Activated T-cell treated with anti-CD3 and anti-CD28 coated beads, Interleukin-2, amount 50 U/mL, for 72 hours (primary cell): ENCODE measurements at regions not wholly inside any gene's neighbourhood (a gene's known extent, or its start where the extent isn't known, plus 50 kb on each side); places are given as distances from the start of the nearest gene placed in this dataset.

Source experiments
- ATAC-seq, 2 donors: fragments of 150-1000 bp; cut with Tn5 transposase; replicated peaks in 1 of 2; 2 replicates each; pipeline ENCODE4 v1.10.0; 2021; ENCODE audit warnings: moderate library complexity in 2 of 2, mild to moderate bottlenecking in 1 of 2
- DNase-seq, 2 donors: peaks; one replicate each; pipeline ENCODE4 v3.0.0; 2021 to 2022; ENCODE audit warnings: mixed read lengths in 1 of 2
- H3K27ac Mint-ChIP-seq: one replicate; pipeline ENCODE4 v1.8.0; 2022; ENCODE audit warnings: mild to moderate bottlenecking, moderate library complexity, mixed read lengths
- H3K27me3 Mint-ChIP-seq: one replicate; pipeline ENCODE4 v1.8.0; 2022; ENCODE audit warnings: low read depth, mixed read lengths
- H3K36me3 Mint-ChIP-seq, 2 donors: one replicate each; pipeline ENCODE4 v1.8.0; 2022; ENCODE audit warnings: mixed read lengths in 2 of 2, mild to moderate bottlenecking in 1 of 2; ENCODE audit not compliant: insufficient read depth in 2 of 2
- H3K4me1 Mint-ChIP-seq: one replicate; pipeline ENCODE4 v1.8.0; 2022; ENCODE audit warnings: low read depth, mixed read lengths
- H3K4me3 Mint-ChIP-seq, 2 donors: one replicate each; pipeline ENCODE4 v1.8.0; 2022; ENCODE audit warnings: mild to moderate bottlenecking in 2 of 2, mixed read lengths in 2 of 2, moderate library complexity in 2 of 2
- H3K9me3 Mint-ChIP-seq, 2 donors: one replicate each; pipeline ENCODE4 v1.8.0; 2022; ENCODE audit warnings: mixed read lengths in 2 of 2

GRCh38 chr19:29115181-29115580 is 97.8 kb downstream of the UQCRFS1 start:
- no peaks in the 10 kb centered on the region for H3K4me1 Mint-ChIP-seq
- no peak overlapping the region for H3K4me3 Mint-ChIP-seq
- ATAC-seq (no peak), DNase-seq (no peak)
- H3K27ac Mint-ChIP-seq = no peak overlapping the region
- no peaks in the 10 kb centered on the region for H3K36me3 Mint-ChIP-seq
- H3K27me3 Mint-ChIP-seq = no peaks in the 10 kb centered on the region
- H3K9me3 Mint-ChIP-seq = peaks cover 2% of the 10 kb centered on the region in 2 donors

- no peak for ATAC-seq
- Mint-ChIP-seq H3K4me1 (no peaks in the 10 kb centered on the region), H3K9me3 (peaks cover 2% of the 10 kb centered on the region in 2 donors), H3K36me3 (no peaks in the 10 kb centered on the region), H3K27me3 (no peaks in the 10 kb centered on the region), H3K4me3 (no peak overlapping the region), H3K27ac (no peak overlapping the region)
- no peak for DNase-seq
These were observed 99.1 kb downstream of the UQCRFS1 start for GRCh38 chr19:29113838-29114237.

GRCh38 chr19:29111576-29111975 is 101.4 kb downstream of the UQCRFS1 start:
- DNase-seq (no peak), ATAC-seq (no peak)
- Mint-ChIP-seq H3K4me3 (no peak overlapping the region), H3K9me3 (no peaks in the 10 kb centered on the region), H3K27me3 (no peaks in the 10 kb centered on the region), H3K4me1 (no peaks in the 10 kb centered on the region), H3K27ac (no peak overlapping the region), H3K36me3 (no peaks in the 10 kb centered on the region)

GRCh38 chr19:29107831-29108230 is 105.1 kb downstream of the UQCRFS1 start:
- DNase-seq = no peak

GRCh38 chr19:29106346-29106885 is 106.5 kb downstream of the UQCRFS1 start:
- no peak overlapping the region for H3K27ac Mint-ChIP-seq
- ATAC-seq = no peak
- peaks cover 4 to 5% of the 10 kb centered on the region in 2 donors for H3K9me3 Mint-ChIP-seq
- no peaks in the 10 kb centered on the region for H3K4me1 Mint-ChIP-seq
- no peak overlapping the region for H3K4me3 Mint-ChIP-seq
- DNase-seq = no peak
- H3K36me3 Mint-ChIP-seq = no peaks in the 10 kb centered on the region
- no peaks in the 10 kb centered on the region for H3K27me3 Mint-ChIP-seq

More at GRCh38 chr19:29107831-29108230, 105.1 kb downstream of the UQCRFS1 start:
- H3K4me3 Mint-ChIP-seq = no peak overlapping the region
- ATAC-seq = no peak
- peaks cover 1 to 4% of the 10 kb centered on the region in 2 donors for H3K9me3 Mint-ChIP-seq
- no peaks in the 10 kb centered on the region for H3K4me1 Mint-ChIP-seq
- no peaks in the 10 kb centered on the region for H3K27me3 Mint-ChIP-seq
- no peak overlapping the region for H3K27ac Mint-ChIP-seq
- no peaks in the 10 kb centered on the region for H3K36me3 Mint-ChIP-seq

- H3K4me1 Mint-ChIP-seq = no peaks in the 10 kb centered on the region
- no peak for DNase-seq
- no peak overlapping the region for H3K4me3 Mint-ChIP-seq
- no peaks in the 10 kb centered on the region for H3K36me3 Mint-ChIP-seq
- no peak overlapping the region for H3K27ac Mint-ChIP-seq
- no peak for ATAC-seq
- H3K9me3 Mint-ChIP-seq = peaks cover 4 to 5% of the 10 kb centered on the region in 2 donors
- H3K27me3 Mint-ChIP-seq = peaks cover 1% of the 10 kb centered on the region
These were observed 107.2 kb downstream of the UQCRFS1 start for GRCh38 chr19:29105629-29106292.

GRCh38 chr19:29104605-29105241 is 108.2 kb downstream of the UQCRFS1 start:
- no peak overlapping the region for H3K4me3 Mint-ChIP-seq
- no peaks in the 10 kb centered on the region for H3K36me3 Mint-ChIP-seq
- H3K9me3 Mint-ChIP-seq = peaks cover 5 to 6% of the 10 kb centered on the region in 2 donors
- peaks cover 6% of the 10 kb centered on the region for H3K27me3 Mint-ChIP-seq
- DNase-seq (no peak), ATAC-seq (no peak)
- H3K4me1 Mint-ChIP-seq = no peaks in the 10 kb centered on the region
- H3K27ac Mint-ChIP-seq = no peak overlapping the region

- DNase-seq = no peak
- H3K9me3 Mint-ChIP-seq = peaks cover 3 to 4% of the 10 kb centered on the region in 2 donors
- peaks cover 11% of the 10 kb centered on the region for H3K27me3 Mint-ChIP-seq
- no peak for ATAC-seq
- no peaks in the 10 kb centered on the region for H3K36me3 Mint-ChIP-seq
- no peak overlapping the region for H3K27ac Mint-ChIP-seq
- no peaks in the 10 kb centered on the region for H3K4me1 Mint-ChIP-seq
- H3K4me3 Mint-ChIP-seq = no peak overlapping the region
These were observed 114.0 kb downstream of the UQCRFS1 start for GRCh38 chr19:29098863-29099481.

GRCh38 chr19:29098091-29098490 is 114.9 kb downstream of the UQCRFS1 start:
- H3K4me3 Mint-ChIP-seq = no peak overlapping the region
- H3K27me3 Mint-ChIP-seq = peaks cover 11% of the 10 kb centered on the region
- H3K9me3 Mint-ChIP-seq = peaks cover 3 to 4% of the 10 kb centered on the region in 2 donors
- H3K27ac Mint-ChIP-seq = no peak overlapping the region
- ATAC-seq (no peak), DNase-seq (no peak)
- no peaks in the 10 kb centered on the region for H3K36me3 Mint-ChIP-seq
- H3K4me1 Mint-ChIP-seq = no peaks in the 10 kb centered on the region

GRCh38 chr19:29096896-29097295 is 116.1 kb downstream of the UQCRFS1 start:
- DNase-seq = no peak
- Mint-ChIP-seq H3K4me3 (no peak overlapping the region), H3K27ac (no peak overlapping the region), H3K4me1 (no peaks in the 10 kb centered on the region), H3K9me3 (peaks cover 0 to 3% of the 10 kb centered on the region in 2 donors), H3K27me3 (peaks cover 11% of the 10 kb centered on the region), H3K36me3 (no peaks in the 10 kb centered on the region)
- no peak for ATAC-seq

- Mint-ChIP-seq H3K4me3 (no peak overlapping the region), H3K9me3 (peaks cover 0 to 2% of the 10 kb centered on the region in 2 donors)
- ATAC-seq = no peak
These were observed 119.4 kb downstream of the UQCRFS1 start for GRCh38 chr19:29093553-29093908.

GRCh38 chr19:29092712-29093552 is 120.0 kb downstream of the UQCRFS1 start:
- ATAC-seq = no peak
- Mint-ChIP-seq H3K4me1 (no peaks in the 10 kb centered on the region), H3K27ac (no peak overlapping the region), H3K9me3 (peaks cover 0 to 2% of the 10 kb centered on the region in 2 donors), H3K4me3 (no peak overlapping the region), H3K27me3 (peaks cover 5% of the 10 kb centered on the region), H3K36me3 (no peaks in the 10 kb centered on the region)
- DNase-seq = no peak

More at GRCh38 chr19:29093553-29093908, 119.4 kb downstream of the UQCRFS1 start:
- H3K27me3 Mint-ChIP-seq = peaks cover 5% of the 10 kb centered on the region
- no peak for DNase-seq
- H3K4me1 Mint-ChIP-seq = no peaks in the 10 kb centered on the region
- H3K27ac Mint-ChIP-seq = no peak overlapping the region
- H3K36me3 Mint-ChIP-seq = no peaks in the 10 kb centered on the region
